Skeletal muscle tissue (tissue), 3 donors: ENCODE measurements at regions not wholly inside any gene's neighbourhood (a gene's known extent, or its start where the extent isn't known, plus 50 kb on each side); places are given as distances from the start of the nearest gene placed in this dataset.
"Not testable (repeated sequence)": the region's sequence is repeated elsewhere in the genome, so short reads cannot be mapped to it uniquely, and the experiment has no call there.

ENCODE experiments used
- H3K27ac ChIP-seq: one replicate; pipeline ENCODE4 v1.7.0; 2013; ENCODE audit warnings: mild to moderate bottlenecking, low read depth, low read length, inconsistent platforms
- H3K27me3 ChIP-seq, 3 donors: one replicate each; pipeline ENCODE4 v1.7.0; 2013; ENCODE audit warnings: low read length in 3 of 3; ENCODE audit not compliant: control insufficient read depth in 3 of 3, insufficient read depth in 3 of 3
- H3K36me3 ChIP-seq, 3 donors: one replicate each; pipeline ENCODE4 v1.7.0; 2013; ENCODE audit warnings: low read length in 3 of 3; ENCODE audit not compliant: control insufficient read depth in 3 of 3, insufficient read depth in 3 of 3
- H3K4me1 ChIP-seq, 3 donors: one replicate each; pipeline ENCODE4 v1.7.0; 2013; ENCODE audit warnings: low read length in 3 of 3, mild to moderate bottlenecking in 3 of 3; ENCODE audit not compliant: control insufficient read depth in 3 of 3, insufficient read depth in 3 of 3
- H3K4me3 ChIP-seq, 3 donors: one replicate each; pipeline ENCODE4 v1.7.0; 2013; ENCODE audit warnings: low read length in 3 of 3
- H3K9ac ChIP-seq, 3 donors: one replicate each; pipeline ENCODE4 v1.7.0; 2013; ENCODE audit warnings: low read length in 3 of 3, mild to moderate bottlenecking in 3 of 3, moderate library complexity in 2 of 3, low read depth in 1 of 3
- H3K9me3 ChIP-seq, 3 donors: one replicate each; pipeline ENCODE4 v1.7.0; 2013; ENCODE audit warnings: low read length in 3 of 3; ENCODE audit not compliant: control insufficient read depth in 3 of 3
- donor health status: Osteomylitis.

DNA sequence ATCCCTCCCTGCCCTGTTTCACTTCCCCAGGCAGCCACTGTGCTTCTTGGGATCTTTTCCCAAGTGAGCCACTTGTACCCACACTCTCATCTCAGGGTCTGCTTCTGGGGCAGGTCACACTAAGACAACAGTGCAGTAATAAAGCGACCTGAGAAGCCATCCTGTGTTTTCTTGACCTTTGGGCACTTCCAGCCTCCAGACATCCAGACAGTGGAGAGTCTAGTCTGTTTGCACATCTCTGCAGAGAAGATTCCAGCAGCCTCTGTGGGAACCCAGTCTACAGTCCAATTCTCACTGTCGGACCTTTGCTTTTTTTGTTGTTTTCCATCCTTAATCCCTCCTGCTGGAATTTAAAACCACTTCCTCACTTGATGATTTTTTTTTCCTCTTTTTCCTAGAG, 50.3 kb upstream of the ATP6AP2 start:
- no peak overlapping the region for H3K9ac ChIP-seq
- H3K9me3 ChIP-seq = no peaks in the 10 kb centered on the region
- no peak overlapping the region for H3K4me3 ChIP-seq
- no peak overlapping the region for H3K27ac ChIP-seq
- peaks cover 0 to 19% (median 0%) of the 10 kb centered on the region in 3 donors for H3K27me3 ChIP-seq
- no peaks in the 10 kb centered on the region for H3K36me3 ChIP-seq
- peaks cover 0 to 3% (median 3%) of the 10 kb centered on the region in 3 donors for H3K4me1 ChIP-seq

DNA sequence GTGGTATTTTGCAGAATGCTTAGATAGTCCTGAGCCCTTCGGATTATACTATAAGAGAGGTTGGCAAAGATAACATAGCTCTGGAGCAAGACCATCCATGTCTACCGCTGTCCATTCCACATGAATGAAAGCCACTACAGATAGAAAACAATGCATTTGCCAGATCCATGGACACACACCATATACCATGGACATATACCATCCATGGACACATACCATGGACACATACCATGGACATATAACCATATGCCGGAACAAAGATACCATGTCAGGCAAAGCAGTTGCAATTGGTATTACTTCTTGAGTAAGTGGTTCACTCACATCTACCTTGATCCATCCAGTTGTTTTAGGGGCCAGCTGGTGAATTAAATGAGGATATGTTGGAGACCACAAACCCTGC, 53.2 kb upstream of the ATP6AP2 start:
- Histone ChIP-seq H3K36me3 (no peaks in the 10 kb centered on the region), H3K4me3 (no peak overlapping the region), H3K27me3 (peaks cover 0 to 19% (median 0%) of the 10 kb centered on the region in 3 donors), H3K4me1 (peaks cover 0 to 6% (median 3%) of the 10 kb centered on the region in 3 donors), H3K9me3 (no peaks in the 10 kb centered on the region), H3K27ac (no peak overlapping the region), H3K9ac (no peak overlapping the region)

DNA sequence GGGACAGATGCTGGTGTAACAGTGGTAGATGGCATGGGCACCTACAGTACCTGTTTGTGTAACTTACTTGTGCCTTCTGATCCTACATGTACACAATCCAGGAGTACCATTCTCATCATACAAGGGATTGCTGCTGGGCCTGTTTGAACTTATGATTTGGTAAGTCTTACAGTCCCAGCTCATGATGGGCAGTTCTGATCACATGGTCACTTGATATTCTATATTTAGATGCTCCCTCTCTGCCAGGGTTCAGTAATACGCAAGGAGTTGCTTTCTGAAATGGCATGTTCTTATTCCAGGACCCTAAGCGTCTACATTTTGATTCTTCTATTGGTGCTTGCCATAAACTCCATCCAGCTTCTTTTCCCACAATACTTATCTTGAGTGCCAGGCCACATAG, 54.4 kb upstream of the ATP6AP2 start:
- H3K27ac ChIP-seq = no peak overlapping the region
- peaks cover 0 to 15% (median 0%) of the 10 kb centered on the region in 3 donors for H3K27me3 ChIP-seq

DNA sequence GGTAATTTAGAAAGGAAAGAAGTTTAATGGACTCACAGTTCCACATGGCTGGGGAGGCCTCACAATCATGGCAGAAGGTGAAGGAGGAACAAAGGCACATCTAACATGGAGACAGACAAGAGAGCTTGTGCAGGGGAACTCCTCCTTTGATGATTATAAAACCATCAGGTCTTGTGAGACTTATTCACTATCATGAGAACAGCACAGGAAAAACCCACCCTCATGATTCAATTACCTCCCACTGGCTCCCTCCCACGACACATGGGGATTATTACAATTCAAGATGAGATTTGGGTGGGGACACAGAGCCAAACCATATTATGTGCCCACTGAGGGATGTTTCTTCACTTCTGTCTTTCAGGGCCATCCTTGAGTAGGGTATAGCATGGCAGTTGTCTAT, 54.9 kb upstream of the ATP6AP2 start:
- H3K27me3 ChIP-seq = peaks cover 0 to 10% (median 0%) of the 10 kb centered on the region in 3 donors
- not testable (repeated sequence) for H3K36me3 ChIP-seq, H3K4me3 ChIP-seq, H3K27ac ChIP-seq, H3K9ac ChIP-seq, H3K4me1 ChIP-seq, H3K9me3 ChIP-seq

More for the DNA sequence above, 54.4 kb upstream of the ATP6AP2 start:
- Histone ChIP-seq H3K36me3 (no peaks in the 10 kb centered on the region), H3K4me1 (peaks cover 3 to 6% (median 4%) of the 10 kb centered on the region in 3 donors), H3K9me3 (no peaks in the 10 kb centered on the region), H3K4me3 (no peak overlapping the region), H3K9ac (no peak overlapping the region)

DNA sequence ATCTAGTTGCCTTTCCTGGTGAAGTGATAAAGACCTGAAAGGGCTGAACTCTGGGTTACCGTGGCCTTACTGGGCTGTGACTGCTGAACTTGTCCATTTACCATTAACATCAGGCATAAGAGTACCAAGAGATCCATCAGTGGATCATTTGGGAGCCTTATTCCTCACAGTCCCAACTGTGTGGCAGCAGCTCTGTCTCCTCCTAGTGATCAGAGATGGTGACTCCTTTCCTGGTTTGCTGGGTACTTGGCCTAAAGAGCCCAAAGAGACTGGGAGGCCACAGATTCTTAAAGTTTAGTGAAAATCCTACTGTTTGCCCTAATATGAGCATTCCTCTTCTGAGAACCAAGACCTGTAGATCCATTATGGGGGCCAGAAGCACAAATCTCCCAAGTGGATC, 56.3 kb upstream of the ATP6AP2 start:
- H3K27me3 ChIP-seq = peaks cover 0 to 2% (median 0%) of the 10 kb centered on the region in 3 donors
- no peaks in the 10 kb centered on the region for H3K36me3 ChIP-seq
- peaks cover 3 to 6% (median 4%) of the 10 kb centered on the region in 3 donors for H3K4me1 ChIP-seq

DNA sequence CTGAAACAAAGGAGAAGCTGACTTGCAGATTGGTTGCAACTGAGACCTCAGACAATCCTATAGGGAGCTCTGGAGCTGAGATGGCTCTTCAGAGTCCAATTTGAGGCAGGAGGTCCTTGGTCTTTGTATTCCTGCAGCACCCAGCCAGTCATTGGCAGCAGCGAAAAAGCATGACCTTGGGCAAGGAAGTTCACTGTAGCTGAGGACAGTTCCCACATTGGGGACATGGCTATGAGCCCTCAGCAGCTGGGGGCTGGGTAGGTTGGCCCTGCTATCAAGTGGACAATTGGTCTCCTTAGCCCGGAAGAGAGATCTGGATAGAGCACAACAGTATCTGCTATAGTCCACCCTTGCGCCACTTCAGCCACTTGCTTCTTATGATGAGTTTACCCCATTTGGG, 56.9 kb upstream of the ATP6AP2 start:
- Histone ChIP-seq H3K36me3 (no peaks in the 10 kb centered on the region), H3K9ac (no peak overlapping the region), H3K4me1 (peaks cover 3 to 6% (median 4%) of the 10 kb centered on the region in 3 donors), H3K9me3 (no peaks in the 10 kb centered on the region), H3K4me3 (no peak overlapping the region), H3K27me3 (peaks cover 0 to 2% (median 0%) of the 10 kb centered on the region in 3 donors), H3K27ac (no peak overlapping the region)

More for the DNA sequence above, 56.3 kb upstream of the ATP6AP2 start:
- no peak overlapping the region for H3K4me3 ChIP-seq
- H3K9me3 ChIP-seq = no peaks in the 10 kb centered on the region
- no peak overlapping the region for H3K9ac ChIP-seq
- H3K27ac ChIP-seq = no peak overlapping the region

DNA sequence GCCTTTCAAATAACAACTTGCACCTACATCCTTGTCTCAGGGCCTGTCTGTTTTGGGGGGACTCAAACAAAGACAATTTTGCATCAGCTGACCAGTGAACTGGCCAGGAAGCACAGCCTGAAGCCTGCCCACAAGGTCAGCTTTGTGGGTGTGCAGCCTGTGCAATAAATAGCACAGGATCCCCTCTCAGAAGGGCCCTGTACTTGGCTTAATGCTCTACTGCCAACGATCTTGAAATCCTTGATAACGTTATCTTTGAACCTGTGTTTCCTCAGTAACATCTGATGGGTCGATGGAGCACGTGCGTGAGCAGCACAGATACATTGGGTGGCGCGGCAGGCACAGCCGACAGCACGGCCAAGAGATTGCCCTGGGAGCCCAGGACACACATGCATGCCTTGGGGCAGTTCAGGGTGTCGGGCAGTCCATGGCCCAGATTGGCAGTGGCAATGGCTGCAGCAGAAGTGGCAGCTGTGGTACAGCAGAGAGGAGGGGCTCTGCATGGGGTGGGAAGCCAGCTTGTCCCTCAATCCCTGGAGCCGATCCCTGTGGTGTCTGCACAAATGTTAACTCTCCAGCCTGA, 58.8 kb upstream of the ATP6AP2 start:
- Histone ChIP-seq H3K9me3 (no peaks in the 10 kb centered on the region), H3K27ac (no peak overlapping the region), H3K4me3 (no peak overlapping the region), H3K36me3 (no peaks in the 10 kb centered on the region), H3K9ac (no peak overlapping the region), H3K27me3 (peaks cover 0 to 3% (median 0%) of the 10 kb centered on the region in 3 donors), H3K4me1 (peaks cover 3 to 6% (median 4%) of the 10 kb centered on the region in 3 donors)

DNA sequence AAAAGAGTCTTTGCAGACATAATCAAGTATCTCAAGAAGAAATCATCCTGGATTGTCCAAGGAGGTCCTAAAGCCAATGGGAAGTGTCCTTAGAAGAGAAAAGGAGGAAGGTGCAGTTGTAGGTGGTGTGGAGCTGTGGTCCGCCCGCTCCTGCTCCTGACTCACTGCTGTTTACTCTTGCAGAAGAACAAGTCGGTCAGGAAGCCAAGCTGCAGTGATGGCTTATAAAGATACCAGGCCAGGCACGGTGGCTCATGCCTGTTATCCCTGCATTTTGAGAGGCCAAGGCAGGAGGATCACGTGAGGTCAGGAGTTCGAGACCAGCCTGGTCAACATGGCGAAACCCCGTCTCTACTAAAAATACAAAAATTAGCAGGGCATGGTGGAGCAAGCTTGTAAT, 66.4 kb upstream of the ATP6AP2 start:
- no peak overlapping the region for H3K9ac ChIP-seq
- H3K9me3 ChIP-seq = no peaks in the 10 kb centered on the region
- H3K4me1 ChIP-seq = no peaks in the 10 kb centered on the region
- no peaks in the 10 kb centered on the region for H3K36me3 ChIP-seq
- H3K27me3 ChIP-seq = peaks cover 0 to 12% (median 0%) of the 10 kb centered on the region in 3 donors
- H3K27ac ChIP-seq = no peak overlapping the region
- no peak overlapping the region for H3K4me3 ChIP-seq

DNA sequence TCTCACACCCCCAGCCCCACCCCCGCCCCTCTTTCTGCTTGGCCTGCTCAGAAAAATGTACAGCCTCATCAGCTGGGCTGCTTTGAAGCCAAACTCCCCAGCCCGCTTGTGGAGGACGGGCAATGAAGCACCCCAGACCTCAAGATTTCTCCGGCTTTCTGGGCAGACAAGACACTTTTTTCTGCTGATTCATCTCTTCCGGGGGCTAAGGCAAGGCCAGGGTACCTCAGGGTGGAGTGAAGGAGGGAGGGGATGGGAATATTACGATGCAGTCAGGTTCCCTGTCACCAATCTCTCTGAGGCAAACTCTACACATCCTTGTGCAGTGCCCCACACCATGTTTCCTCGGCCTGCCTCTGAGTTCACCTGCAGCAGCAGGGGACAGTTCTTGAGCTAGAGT, 66.9 kb upstream of the ATP6AP2 start:
- Histone ChIP-seq H3K36me3 (no peaks in the 10 kb centered on the region), H3K27me3 (peaks cover 0 to 12% (median 0%) of the 10 kb centered on the region in 3 donors), H3K4me1 (no peaks in the 10 kb centered on the region), H3K9ac (no peak overlapping the region), H3K9me3 (no peaks in the 10 kb centered on the region), H3K27ac (no peak overlapping the region), H3K4me3 (no peak overlapping the region)

DNA sequence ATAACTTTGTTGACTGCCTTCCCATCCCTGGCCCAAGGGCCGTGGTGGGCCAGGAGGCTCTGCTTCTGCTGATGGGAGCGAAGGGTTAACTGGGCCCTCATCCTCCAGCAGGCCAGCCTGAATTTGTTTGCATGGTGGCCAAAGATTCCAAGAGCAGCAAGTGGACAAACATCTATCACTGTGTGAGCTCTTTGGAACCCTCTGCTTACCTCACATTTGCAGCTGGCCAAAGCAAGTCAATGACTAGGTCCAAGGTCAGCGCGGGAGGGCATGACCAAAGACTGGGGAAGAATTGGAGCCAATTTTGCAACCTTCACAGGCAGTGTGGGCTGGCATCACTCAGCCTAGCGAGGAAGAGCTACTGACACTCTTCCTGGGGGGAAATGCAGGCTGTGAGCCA, 67.8 kb upstream of the ATP6AP2 start:
- Histone ChIP-seq H3K4me3 (no peak overlapping the region), H3K36me3 (no peaks in the 10 kb centered on the region), H3K9me3 (no peaks in the 10 kb centered on the region), H3K9ac (no peak overlapping the region), H3K27ac (no peak overlapping the region), H3K27me3 (peaks cover 0 to 14% (median 0%) of the 10 kb centered on the region in 3 donors), H3K4me1 (no peaks in the 10 kb centered on the region)
